ENCODE measurements at regions not wholly inside any gene's neighbourhood (a gene's known extent, or its start where the extent isn't known, plus 50 kb on each side); places are given as distances from the start of the nearest gene placed in this dataset.

DNA sequence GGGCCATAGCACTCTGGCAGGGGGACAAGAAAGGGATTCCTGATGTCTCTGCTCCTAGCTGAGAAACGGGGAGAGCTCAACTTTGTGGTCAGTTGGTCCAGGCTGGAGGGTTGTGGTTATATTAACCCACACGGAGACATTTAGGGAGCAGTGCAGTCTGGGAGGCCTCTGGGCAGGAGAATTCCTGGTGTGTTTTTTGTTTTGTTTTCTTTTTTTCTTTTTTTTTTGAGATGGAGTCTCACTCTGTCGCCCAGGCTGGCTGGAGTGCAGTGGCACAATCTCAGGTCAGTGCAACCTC lies 88.0 kb upstream of the SHISAL1 start:
- no peak for ATAC-seq
- POLR2A ChIA-PET, result no interaction called here
- WGBS (ENCODE audit: insufficient coverage, insufficient replicate concordance, low lambda C conversion rate, missing lambda C conversion rate), result 4% methylated on average over 3 of the region's 3 CpGs

More for the DNA sequence above, 88.0 kb upstream of the SHISAL1 start:
- intact Hi-C loops (cut with micrococcal nuclease; ENCODE audit: unreplicated experiment) (no loop called here), in situ Hi-C loops (cut with MboI) (no loop called here)
- FAIRE-seq (no peak), DNase-seq (ENCODE audit: low read depth, low spot score) (no peak)
- ChIA-PET CTCF (no interaction called here), RAD21 (ENCODE audit: unreplicated experiment) (no interaction called here), SMC1A (ENCODE audit: uncharacterized antibody, unreplicated experiment) (no interaction called here)
- H3K4me3 ChIP-seq, result no peak overlapping the region
- no peak overlapping the region for H3K27ac ChIP-seq (ENCODE audit: control insufficient read depth, insufficient read depth)
- BruUV-seq (replicated peaks), result no TSS peak
- no peaks in the 10 kb centered on the region for H3K79me2 ChIP-seq (ENCODE audit: control insufficient read depth, insufficient read depth, low read length)
- H3K4me1 ChIP-seq (ENCODE audit: control insufficient read depth, insufficient read depth, low read length), result no peaks in the 10 kb centered on the region
- H3K36me3 ChIP-seq (ENCODE audit: control insufficient read depth in 2 of 2, insufficient read depth in 2 of 2, low read length in 1 of 2), result no peaks in the 10 kb centered on the region
- no peak overlapping the region for H2AFZ ChIP-seq (ENCODE audit: control insufficient read depth, low read depth, low read length)
- H3K27me3 ChIP-seq (replicated peaks in 1 of 2; ENCODE audit: control insufficient read depth in 2 of 2, insufficient read depth in 2 of 2, low read length in 1 of 2), result no peaks in the 10 kb centered on the region; a peak in 2 of 4 replicates
- no peaks in the 10 kb centered on the region for H3K9me3 ChIP-seq (replicated peaks; ENCODE audit: control insufficient read depth, insufficient read depth, low read length)
- H4K20me1 ChIP-seq (ENCODE audit: control insufficient read depth, insufficient read depth), result no peaks in the 10 kb centered on the region
- no peak overlapping the region for H3K9ac ChIP-seq (ENCODE audit: control insufficient read depth, insufficient read depth, low read length)
- TF ChIP-seq RELA (IDR thresholded peaks at IDR 0.05; ENCODE audit: borderline replicate concordance, partially characterized antibody) (no peak), TCF7 (IDR thresholded peaks at IDR 0.05; ENCODE audit: borderline replicate concordance) (no peak), NR2F1 (conservative IDR thresholded peaks at IDR 0.05) (no peak), ETV6 (conservative IDR thresholded peaks at IDR 0.05 in 1 of 2, IDR thresholded peaks at IDR 0.05 in 1 of 2; ENCODE audit: borderline replicate concordance in 1 of 2, low read depth in 1 of 2) (no peak), RB1 (IDR thresholded peaks at IDR 0.05; ENCODE audit: borderline replicate concordance) (no peak), HDAC6 (IDR thresholded peaks at IDR 0.05; ENCODE audit: unreplicated experiment) (no peak), CBX5 (IDR thresholded peaks at IDR 0.05; ENCODE audit: low read depth) (no peak)
- TF ChIP-seq, protein P1, sequence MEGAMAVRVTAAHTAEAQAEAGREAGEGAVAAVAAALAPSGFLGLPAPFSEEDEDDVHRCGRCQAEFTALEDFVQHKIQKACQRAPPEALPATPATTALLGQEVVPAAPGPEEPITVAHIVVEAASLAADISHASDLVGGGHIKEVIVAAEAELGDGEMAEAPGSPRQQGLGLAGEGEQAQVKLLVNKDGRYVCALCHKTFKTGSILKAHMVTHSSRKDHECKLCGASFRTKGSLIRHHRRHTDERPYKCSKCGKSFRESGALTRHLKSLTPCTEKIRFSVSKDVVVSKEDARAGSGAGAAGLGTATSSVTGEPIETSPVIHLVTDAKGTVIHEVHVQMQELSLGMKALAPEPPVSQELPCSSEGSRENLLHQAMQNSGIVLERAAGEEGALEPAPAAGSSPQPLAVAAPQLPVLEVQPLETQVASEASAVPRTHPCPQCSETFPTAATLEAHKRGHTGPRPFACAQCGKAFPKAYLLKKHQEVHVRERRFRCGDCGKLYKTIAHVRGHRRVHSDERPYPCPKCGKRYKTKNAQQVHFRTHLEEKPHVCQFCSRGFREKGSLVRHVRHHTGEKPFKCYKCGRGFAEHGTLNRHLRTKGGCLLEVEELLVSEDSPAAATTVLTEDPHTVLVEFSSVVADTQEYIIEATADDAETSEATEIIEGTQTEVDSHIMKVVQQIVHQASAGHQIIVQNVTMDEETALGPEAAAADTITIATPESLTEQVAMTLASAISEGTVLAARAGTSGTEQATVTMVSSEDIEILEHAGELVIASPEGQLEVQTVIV (IDR thresholded peaks at IDR 0.05; ENCODE audit: borderline replicate concordance, partially characterized antibody), result no peak
- TF ChIP-seq, protein P2, sequence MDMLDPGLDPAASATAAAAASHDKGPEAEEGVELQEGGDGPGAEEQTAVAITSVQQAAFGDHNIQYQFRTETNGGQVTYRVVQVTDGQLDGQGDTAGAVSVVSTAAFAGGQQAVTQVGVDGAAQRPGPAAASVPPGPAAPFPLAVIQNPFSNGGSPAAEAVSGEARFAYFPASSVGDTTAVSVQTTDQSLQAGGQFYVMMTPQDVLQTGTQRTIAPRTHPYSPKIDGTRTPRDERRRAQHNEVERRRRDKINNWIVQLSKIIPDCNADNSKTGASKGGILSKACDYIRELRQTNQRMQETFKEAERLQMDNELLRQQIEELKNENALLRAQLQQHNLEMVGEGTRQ (IDR thresholded peaks at IDR 0.05; ENCODE audit: borderline replicate concordance, low read depth, low read length), result no peak
- TF ChIP-seq, protein P3, sequence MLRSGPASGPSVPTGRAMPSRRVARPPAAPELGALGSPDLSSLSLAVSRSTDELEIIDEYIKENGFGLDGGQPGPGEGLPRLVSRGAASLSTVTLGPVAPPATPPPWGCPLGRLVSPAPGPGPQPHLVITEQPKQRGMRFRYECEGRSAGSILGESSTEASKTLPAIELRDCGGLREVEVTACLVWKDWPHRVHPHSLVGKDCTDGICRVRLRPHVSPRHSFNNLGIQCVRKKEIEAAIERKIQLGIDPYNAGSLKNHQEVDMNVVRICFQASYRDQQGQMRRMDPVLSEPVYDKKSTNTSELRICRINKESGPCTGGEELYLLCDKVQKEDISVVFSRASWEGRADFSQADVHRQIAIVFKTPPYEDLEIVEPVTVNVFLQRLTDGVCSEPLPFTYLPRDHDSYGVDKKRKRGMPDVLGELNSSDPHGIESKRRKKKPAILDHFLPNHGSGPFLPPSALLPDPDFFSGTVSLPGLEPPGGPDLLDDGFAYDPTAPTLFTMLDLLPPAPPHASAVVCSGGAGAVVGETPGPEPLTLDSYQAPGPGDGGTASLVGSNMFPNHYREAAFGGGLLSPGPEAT (IDR thresholded peaks at IDR 0.05; ENCODE audit: low read depth), result no peak
- TF ChIP-seq, protein P4, sequence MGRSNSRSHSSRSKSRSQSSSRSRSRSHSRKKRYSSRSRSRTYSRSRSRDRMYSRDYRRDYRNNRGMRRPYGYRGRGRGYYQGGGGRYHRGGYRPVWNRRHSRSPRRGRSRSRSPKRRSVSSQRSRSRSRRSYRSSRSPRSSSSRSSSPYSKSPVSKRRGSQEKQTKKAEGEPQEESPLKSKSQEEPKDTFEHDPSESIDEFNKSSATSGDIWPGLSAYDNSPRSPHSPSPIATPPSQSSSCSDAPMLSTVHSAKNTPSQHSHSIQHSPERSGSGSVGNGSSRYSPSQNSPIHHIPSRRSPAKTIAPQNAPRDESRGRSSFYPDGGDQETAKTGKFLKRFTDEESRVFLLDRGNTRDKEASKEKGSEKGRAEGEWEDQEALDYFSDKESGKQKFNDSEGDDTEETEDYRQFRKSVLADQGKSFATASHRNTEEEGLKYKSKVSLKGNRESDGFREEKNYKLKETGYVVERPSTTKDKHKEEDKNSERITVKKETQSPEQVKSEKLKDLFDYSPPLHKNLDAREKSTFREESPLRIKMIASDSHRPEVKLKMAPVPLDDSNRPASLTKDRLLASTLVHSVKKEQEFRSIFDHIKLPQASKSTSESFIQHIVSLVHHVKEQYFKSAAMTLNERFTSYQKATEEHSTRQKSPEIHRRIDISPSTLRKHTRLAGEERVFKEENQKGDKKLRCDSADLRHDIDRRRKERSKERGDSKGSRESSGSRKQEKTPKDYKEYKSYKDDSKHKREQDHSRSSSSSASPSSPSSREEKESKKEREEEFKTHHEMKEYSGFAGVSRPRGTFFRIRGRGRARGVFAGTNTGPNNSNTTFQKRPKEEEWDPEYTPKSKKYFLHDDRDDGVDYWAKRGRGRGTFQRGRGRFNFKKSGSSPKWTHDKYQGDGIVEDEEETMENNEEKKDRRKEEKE (IDR thresholded peaks at IDR 0.05), result no peak
- TF ChIP-seq, protein P5, sequence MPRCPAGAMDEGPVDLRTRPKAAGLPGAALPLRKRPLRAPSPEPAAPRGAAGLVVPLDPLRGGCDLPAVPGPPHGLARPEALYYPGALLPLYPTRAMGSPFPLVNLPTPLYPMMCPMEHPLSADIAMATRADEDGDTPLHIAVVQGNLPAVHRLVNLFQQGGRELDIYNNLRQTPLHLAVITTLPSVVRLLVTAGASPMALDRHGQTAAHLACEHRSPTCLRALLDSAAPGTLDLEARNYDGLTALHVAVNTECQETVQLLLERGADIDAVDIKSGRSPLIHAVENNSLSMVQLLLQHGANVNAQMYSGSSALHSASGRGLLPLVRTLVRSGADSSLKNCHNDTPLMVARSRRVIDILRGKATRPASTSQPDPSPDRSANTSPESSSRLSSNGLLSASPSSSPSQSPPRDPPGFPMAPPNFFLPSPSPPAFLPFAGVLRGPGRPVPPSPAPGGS (IDR thresholded peaks at IDR 0.05; ENCODE audit: borderline replicate concordance, insufficient read depth, low read depth, low read length, poor library complexity, severe bottlenecking), result no peak
- H3K4me2 ChIP-seq (ENCODE audit: control insufficient read depth, insufficient read depth), result no peak overlapping the region

Measured in GM12878 (cell line).